GM23338 (cell line): ENCODE measurements at regions not wholly inside any gene's neighbourhood (a gene's known extent, or its start where the extent isn't known, plus 50 kb on each side); places are given as distances from the start of the nearest gene placed in this dataset.
A peak's percentile ranks its signal among the peaks of the same experiment; 100 is the strongest.
"Not testable (repeated sequence)": the region's sequence is repeated elsewhere in the genome, so short reads cannot be mapped to it uniquely, and the experiment has no call there.

Experiments used
- ATAC-seq: fragments of 200-7000 bp; cut with Tn5 transposase; 3 replicates; pipeline ENCODE4 v1.9.1; 2020
- DNase-seq: peaks from one replicate; pipeline ENCODE4 v3.0.0-alpha.2; 2015; ENCODE audit warnings: low spot score
- H2AFZ ChIP-seq: fragments of 200-600 bp; sonication (generic); 2 replicates; pipeline ENCODE4 v1.8.0; 2016; ENCODE audit warnings: antibody characterized with exemption, mild to moderate bottlenecking, moderate library complexity
- H3F3A ChIP-seq: fragments of 200-600 bp; sonication (generic); replicated peaks from 2 replicates; pipeline ENCODE4 v1.8.0; 2017; ENCODE audit warnings: antibody characterized with exemption, mixed run types, low read depth
- H3K27ac ChIP-seq: fragments of 200-600 bp; sonication (generic); 2 replicates; pipeline ENCODE4 v1.6.1; 2016; ENCODE audit warnings: low read depth
- H3K27me3 ChIP-seq: fragments of 200-600 bp; sonication (generic); 2 replicates; pipeline ENCODE4 v1.8.0; 2016; ENCODE audit warnings: mild to moderate bottlenecking, mixed run types, moderate library complexity; ENCODE audit not compliant: insufficient read depth
- H3K36me3 ChIP-seq: fragments of 200-600 bp; sonication (generic); 2 replicates; pipeline ENCODE4 v1.8.0; 2016; ENCODE audit warnings: mild to moderate bottlenecking; ENCODE audit not compliant: insufficient read depth
- H3K4me1 ChIP-seq: fragments of 200-600 bp; sonication (generic); 2 replicates; pipeline ENCODE4 v1.8.0; 2016; ENCODE audit warnings: mild to moderate bottlenecking, moderate library complexity; ENCODE audit not compliant: insufficient read depth
- H3K4me2 ChIP-seq: fragments of 200-600 bp; sonication (generic); 2 replicates; pipeline ENCODE4 v1.7.1; 2017; ENCODE audit warnings: mixed run types
- H3K4me3 ChIP-seq: fragments of 200-600 bp; sonication (generic); 2 replicates; pipeline ENCODE4 v1.6.1; 2016; ENCODE audit warnings: mixed run types
- H3K79me2 ChIP-seq: fragments of 200-600 bp; sonication (generic); replicated peaks from 2 replicates; pipeline ENCODE4 v1.8.0; 2017; ENCODE audit warnings: mild to moderate bottlenecking; ENCODE audit not compliant: insufficient read depth
- H3K9me2 ChIP-seq: fragments of 200-600 bp; sonication (generic); 2 replicates; pipeline ENCODE4 v1.8.0; 2017; ENCODE audit not compliant: insufficient read depth
- H4K20me1 ChIP-seq: fragments of 200-600 bp; sonication (generic); replicated peaks from 2 replicates; pipeline ENCODE4 v1.8.0; 2017; ENCODE audit warnings: mild to moderate bottlenecking; ENCODE audit not compliant: insufficient read depth
- H3K27ac Mint-ChIP-seq: 2 replicates; pipeline ENCODE4 v1.8.0; 2020; ENCODE audit warnings: inconsistent platforms, mild to moderate bottlenecking, moderate library complexity, mixed read lengths
- H3K27me3 Mint-ChIP-seq: 3 replicates; pipeline ENCODE4 v1.8.0; 2022; ENCODE audit warnings: low read depth, mild to moderate bottlenecking, moderate library complexity, mixed read lengths, inconsistent platforms; ENCODE audit not compliant: insufficient read depth, poor library complexity
- H3K36me3 Mint-ChIP-seq: 3 replicates; pipeline ENCODE4 v1.8.0; 2021; ENCODE audit warnings: low read depth, mild to moderate bottlenecking, inconsistent platforms, moderate library complexity, mixed read lengths
- H3K4me1 Mint-ChIP-seq: 3 replicates; pipeline ENCODE4 v1.8.0; 2020; ENCODE audit warnings: mild to moderate bottlenecking, inconsistent platforms, mixed read lengths
- H3K4me3 Mint-ChIP-seq: 3 replicates; pipeline ENCODE4 v1.8.0; 2021; ENCODE audit warnings: moderate library complexity, mild to moderate bottlenecking, inconsistent platforms, mixed read lengths
- H3K9me3 Mint-ChIP-seq: 3 replicates; pipeline ENCODE4 v1.8.0; 2020; ENCODE audit warnings: moderate library complexity, mild to moderate bottlenecking, inconsistent platforms, mixed read lengths
- STAT1 ChIP-seq: IDR thresholded peaks from one replicate; pipeline ENCODE4 v1.6.1; 2016; ENCODE audit warnings: antibody characterized with exemption; ENCODE audit not compliant: unreplicated experiment

DNA sequence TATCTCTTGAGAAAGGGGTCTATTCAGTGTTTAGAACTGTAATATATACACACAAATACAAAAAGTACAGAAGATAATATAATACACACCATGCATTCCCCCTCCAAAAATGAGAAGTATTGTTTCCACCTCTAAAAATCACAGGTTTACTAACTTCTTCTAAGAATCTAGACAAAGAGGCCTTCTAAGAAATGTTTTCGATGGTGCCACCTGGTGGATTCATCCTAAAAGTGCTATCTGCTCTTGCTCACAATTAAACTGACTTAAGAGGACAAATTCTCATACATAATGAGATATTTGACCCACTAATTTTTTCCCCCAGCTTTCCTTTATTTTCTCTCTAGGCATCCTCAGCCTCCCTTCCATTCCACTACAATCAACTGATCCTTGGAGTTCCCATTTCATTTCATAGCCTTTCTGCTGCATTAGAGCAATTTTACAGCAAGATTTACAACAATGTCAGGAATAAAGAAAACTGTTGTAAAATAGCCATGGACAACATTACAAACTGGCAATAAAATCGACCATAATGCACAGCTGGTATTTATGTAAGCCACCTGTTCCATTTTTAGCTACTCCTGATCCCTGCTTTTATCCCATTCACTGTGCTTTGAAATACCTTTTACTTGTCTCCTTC, 124.6 kb downstream of the ARRDC4 start (continued):
- TF ChIP-seq STAT1, result no peak

DNA sequence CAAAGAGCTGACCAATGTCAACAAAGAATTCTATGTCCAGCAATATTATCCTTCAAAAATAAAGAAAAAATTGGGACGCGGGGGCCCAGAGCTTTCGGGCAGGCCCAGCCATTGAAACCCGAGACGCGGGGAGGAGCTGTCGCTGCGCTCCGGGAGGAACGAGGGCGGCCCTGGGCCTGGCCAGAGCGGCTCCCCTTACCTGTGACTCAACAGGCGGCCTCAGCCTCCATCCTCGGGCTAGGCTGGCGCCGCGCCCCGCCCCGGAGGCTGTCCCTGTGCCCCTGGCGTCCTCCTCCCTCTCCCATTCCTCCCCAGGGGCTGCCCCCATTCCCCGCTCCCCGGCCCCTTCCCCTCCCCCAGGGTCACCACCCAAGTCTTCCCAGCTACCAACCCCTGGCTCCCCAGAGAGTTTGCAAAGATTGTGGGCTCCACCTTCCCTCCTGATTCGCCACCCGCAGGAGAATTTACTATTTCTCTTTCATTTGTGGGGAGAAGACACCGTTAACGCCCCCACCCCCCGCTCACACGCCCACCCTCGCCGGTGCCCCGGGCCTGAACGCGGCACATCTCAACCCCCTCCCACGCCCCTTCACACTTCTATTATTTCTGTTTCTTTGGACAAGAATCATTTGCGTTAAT, 127.9 kb downstream of the ARRDC4 start:
- not testable (repeated sequence) for H4K20me1 ChIP-seq, H3K79me2 ChIP-seq, H3K9me2 ChIP-seq, DNase-seq, H3K36me3 Mint-ChIP-seq, H2AFZ ChIP-seq, H3K9me3 Mint-ChIP-seq, H3K27ac Mint-ChIP-seq, H3K27ac ChIP-seq, H3F3A ChIP-seq, H3K4me1 Mint-ChIP-seq, H3K4me1 ChIP-seq, H3K4me3 ChIP-seq, H3K27me3 Mint-ChIP-seq, H3K36me3 ChIP-seq, H3K4me3 Mint-ChIP-seq, H3K4me2 ChIP-seq, H3K27me3 ChIP-seq
- peak; percentile 99 for ATAC-seq

DNA sequence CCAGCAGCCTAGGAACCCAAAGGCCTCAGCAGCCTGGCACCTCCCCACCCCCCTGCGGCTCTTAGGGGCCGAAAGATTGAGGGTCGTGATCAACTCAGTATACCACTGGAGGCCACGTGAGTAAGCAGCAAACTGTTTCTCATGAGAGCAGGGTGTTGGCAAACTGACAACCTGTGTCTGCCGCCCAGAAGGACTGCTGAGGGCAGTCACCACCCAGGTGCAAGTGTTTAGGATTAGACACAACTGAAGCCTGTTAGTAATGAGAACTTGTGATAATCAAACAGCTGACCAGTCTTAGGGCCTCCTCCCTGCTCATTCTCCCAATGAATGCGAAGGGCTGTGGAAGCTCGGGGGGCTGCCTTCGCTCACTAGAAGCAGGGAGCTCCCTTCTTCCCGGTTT, 128.8 kb downstream of the ARRDC4 start:
- H2AFZ ChIP-seq, H3K27ac Mint-ChIP-seq, H3K27ac ChIP-seq, H3K27me3 Mint-ChIP-seq, H3K9me3 Mint-ChIP-seq, H3F3A ChIP-seq, H3K27me3 ChIP-seq, H3K9me2 ChIP-seq, H3K4me3 ChIP-seq, H3K79me2 ChIP-seq, H3K4me1 ChIP-seq, DNase-seq, H3K4me2 ChIP-seq, H3K36me3 Mint-ChIP-seq, H4K20me1 ChIP-seq, H3K36me3 ChIP-seq, ATAC-seq, H3K4me3 Mint-ChIP-seq, H3K4me1 Mint-ChIP-seq: not testable (repeated sequence)

DNA sequence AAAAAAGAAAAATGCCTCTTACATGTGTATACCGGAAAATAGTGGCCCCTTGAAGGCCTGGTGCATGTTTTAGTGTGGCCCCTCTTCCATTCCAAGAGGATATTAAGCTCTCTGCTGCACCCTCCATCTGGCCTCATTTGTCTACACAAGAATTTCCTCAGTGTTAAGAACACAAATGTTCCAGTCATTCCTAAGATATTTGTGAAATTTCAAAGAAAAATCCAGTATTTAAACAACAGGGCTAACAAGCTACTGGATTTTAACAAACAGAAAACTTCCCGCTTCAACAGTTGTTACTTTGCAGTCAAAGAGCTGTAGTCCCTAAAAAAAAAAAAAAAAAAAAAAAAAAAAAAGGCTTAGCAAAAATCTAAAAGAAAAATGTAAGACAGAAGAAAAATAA, 137.5 kb downstream of the ARRDC4 start:
- not testable (repeated sequence) for H3K27me3 Mint-ChIP-seq, H3F3A ChIP-seq, H3K36me3 ChIP-seq, H2AFZ ChIP-seq, H3K27me3 ChIP-seq, H3K4me2 ChIP-seq, H3K9me3 Mint-ChIP-seq, H3K4me1 Mint-ChIP-seq, H3K27ac Mint-ChIP-seq, H3K9me2 ChIP-seq, H3K79me2 ChIP-seq, H3K27ac ChIP-seq, H3K4me3 Mint-ChIP-seq, H3K4me3 ChIP-seq, H3K4me1 ChIP-seq, ATAC-seq, H4K20me1 ChIP-seq, H3K36me3 Mint-ChIP-seq, DNase-seq

DNA sequence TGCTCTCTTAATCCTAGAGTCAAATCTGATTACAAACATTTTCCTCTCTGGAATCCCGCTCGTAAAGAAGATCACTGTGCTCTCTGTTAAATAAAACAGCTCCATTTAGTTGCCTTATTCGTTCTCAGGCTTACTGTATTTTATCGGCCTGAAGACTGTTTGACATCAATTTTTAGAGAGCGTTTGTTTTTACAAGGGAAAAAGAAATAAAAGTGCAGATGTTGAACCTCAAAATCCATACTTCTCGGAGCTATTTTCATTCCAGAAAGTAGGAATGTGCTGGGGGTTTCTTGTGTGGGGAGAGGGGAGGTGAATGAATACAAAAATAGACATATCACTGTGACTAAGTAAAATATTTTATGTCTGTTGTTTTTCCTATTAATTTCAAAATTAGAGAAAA, 140.1 kb downstream of the ARRDC4 start:
- not testable (repeated sequence) for H3K36me3 Mint-ChIP-seq, H3K27me3 Mint-ChIP-seq, H3K79me2 ChIP-seq, H2AFZ ChIP-seq, H3K27ac Mint-ChIP-seq, H3K27ac ChIP-seq, H3K4me3 Mint-ChIP-seq, H3K9me2 ChIP-seq, H3K4me2 ChIP-seq, DNase-seq, H4K20me1 ChIP-seq, H3K9me3 Mint-ChIP-seq, H3K4me3 ChIP-seq, ATAC-seq, H3K4me1 ChIP-seq, H3F3A ChIP-seq, H3K4me1 Mint-ChIP-seq, H3K36me3 ChIP-seq, H3K27me3 ChIP-seq
